ENCODE measurements at regions not wholly inside any gene's neighbourhood (a gene's known extent, or its start where the extent isn't known, plus 50 kb on each side); places are given as distances from the start of the nearest gene placed in this dataset.
"Not testable (repeated sequence)": the region's sequence is repeated elsewhere in the genome, so short reads cannot be mapped to it uniquely, and the experiment has no call there.

DNA sequence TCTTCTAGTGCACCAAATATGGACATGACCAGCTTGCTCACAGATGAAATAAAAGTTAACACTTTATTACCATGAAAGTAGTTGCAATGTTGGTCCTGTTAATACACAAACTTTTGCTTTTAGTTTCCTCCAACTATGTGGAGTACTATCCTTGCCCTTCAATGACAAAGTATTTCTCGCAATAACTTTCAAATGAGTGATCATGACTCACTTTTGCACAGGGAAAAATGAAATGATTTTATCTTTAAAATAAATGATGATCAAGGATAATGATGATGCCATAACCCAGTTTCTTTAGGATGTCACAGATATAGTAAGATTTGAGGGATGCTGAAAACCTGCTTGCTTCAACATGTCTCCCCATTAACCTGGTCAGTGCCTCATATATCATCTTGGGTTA lies 254.0 kb upstream of the KITLG start:
- H4K20me1 ChIP-seq (ENCODE audit: insufficient read depth, poor library complexity, severe bottlenecking), result no peaks in the 10 kb centered on the region
- H3K36me3 ChIP-seq (replicated peaks; ENCODE audit: insufficient read depth, low read depth), result no peaks in the 10 kb centered on the region
- no peaks in the 10 kb centered on the region for H3K4me1 ChIP-seq (ENCODE audit: insufficient read depth)
- no peak overlapping the region for H3K4me2 ChIP-seq
- H3K4me3 ChIP-seq, result no peak overlapping the region
- H3K9me2 ChIP-seq (replicated peaks; ENCODE audit: insufficient read depth), result no peaks in the 10 kb centered on the region
- no peaks in the 10 kb centered on the region for H3K79me2 ChIP-seq
- DNase-seq (ENCODE audit: low spot score), result no peak
- no peak overlapping the region for H3K27ac ChIP-seq
- H2AFZ ChIP-seq, result no peak overlapping the region
- TF ChIP-seq EZH2 (IDR thresholded peaks at IDR 0.05; ENCODE audit: borderline replicate concordance) (no peak), EZH2phosphoT487 (IDR thresholded peaks at IDR 0.05; ENCODE audit: low read depth, severe bottlenecking, unreplicated experiment) (no peak)
- TF ChIP-seq, protein P1, sequence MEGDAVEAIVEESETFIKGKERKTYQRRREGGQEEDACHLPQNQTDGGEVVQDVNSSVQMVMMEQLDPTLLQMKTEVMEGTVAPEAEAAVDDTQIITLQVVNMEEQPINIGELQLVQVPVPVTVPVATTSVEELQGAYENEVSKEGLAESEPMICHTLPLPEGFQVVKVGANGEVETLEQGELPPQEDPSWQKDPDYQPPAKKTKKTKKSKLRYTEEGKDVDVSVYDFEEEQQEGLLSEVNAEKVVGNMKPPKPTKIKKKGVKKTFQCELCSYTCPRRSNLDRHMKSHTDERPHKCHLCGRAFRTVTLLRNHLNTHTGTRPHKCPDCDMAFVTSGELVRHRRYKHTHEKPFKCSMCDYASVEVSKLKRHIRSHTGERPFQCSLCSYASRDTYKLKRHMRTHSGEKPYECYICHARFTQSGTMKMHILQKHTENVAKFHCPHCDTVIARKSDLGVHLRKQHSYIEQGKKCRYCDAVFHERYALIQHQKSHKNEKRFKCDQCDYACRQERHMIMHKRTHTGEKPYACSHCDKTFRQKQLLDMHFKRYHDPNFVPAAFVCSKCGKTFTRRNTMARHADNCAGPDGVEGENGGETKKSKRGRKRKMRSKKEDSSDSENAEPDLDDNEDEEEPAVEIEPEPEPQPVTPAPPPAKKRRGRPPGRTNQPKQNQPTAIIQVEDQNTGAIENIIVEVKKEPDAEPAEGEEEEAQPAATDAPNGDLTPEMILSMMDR (IDR thresholded peaks at IDR 0.05; ENCODE audit: poor library complexity), result no peak
- H3K27me3 ChIP-seq, result no peaks in the 10 kb centered on the region
- H3K9me3 ChIP-seq (ENCODE audit: low read depth), result no peaks in the 10 kb centered on the region
- WGBS (ENCODE audit: low lambda C conversion rate, missing lambda C conversion rate), result 97% methylated on average over 1 of the region's 1 CpG

- no peak for TF ChIP-seq EZH2phosphoT487 (IDR thresholded peaks at IDR 0.05; ENCODE audit: low read depth, severe bottlenecking, unreplicated experiment)
- TF ChIP-seq, protein P1 (IDR thresholded peaks at IDR 0.05; ENCODE audit: poor library complexity), result no peak
- TF ChIP-seq EZH2 (IDR thresholded peaks at IDR 0.05; ENCODE audit: borderline replicate concordance), result no peak
- H3K27ac ChIP-seq, result no peak overlapping the region
These were observed 253.4 kb upstream of the KITLG start for GRCh38 chr12:88833641-88834116.

DNA sequence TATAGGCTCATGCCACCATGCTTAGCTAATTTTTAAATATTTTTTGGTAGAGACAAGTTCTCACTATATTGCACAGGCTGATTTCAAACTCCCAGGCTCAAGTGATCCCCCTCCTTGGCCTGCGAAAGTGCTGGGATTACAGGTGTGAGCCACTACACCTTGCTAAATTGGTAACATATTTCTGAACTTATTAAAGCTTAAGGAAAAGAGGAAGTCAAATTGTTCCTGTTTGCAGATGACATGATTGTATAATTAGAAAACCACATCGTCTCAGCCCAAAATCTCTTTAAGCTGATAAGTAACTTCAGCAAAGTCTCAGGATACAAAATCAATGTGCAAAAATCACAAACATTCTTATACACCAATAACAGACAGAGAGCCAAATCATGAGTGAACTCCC lies 248.3 kb upstream of the KITLG start:
- not testable (repeated sequence) for H3K4me1 ChIP-seq (ENCODE audit: insufficient read depth); H3K4me2 ChIP-seq; H3K27me3 ChIP-seq; DNase-seq (ENCODE audit: low spot score); H3K36me3 ChIP-seq (replicated peaks; ENCODE audit: insufficient read depth, low read depth); H3K79me2 ChIP-seq; H4K20me1 ChIP-seq (ENCODE audit: insufficient read depth, poor library complexity, severe bottlenecking); H3K9me3 ChIP-seq (ENCODE audit: low read depth); H3K27ac ChIP-seq; H3K9me2 ChIP-seq (replicated peaks; ENCODE audit: insufficient read depth); H2AFZ ChIP-seq; H3K4me3 ChIP-seq
- 86% methylated on average over 2 of the region's 2 CpGs for WGBS (ENCODE audit: low lambda C conversion rate, missing lambda C conversion rate)

More at GRCh38 chr12:88833641-88834116, 253.4 kb upstream of the KITLG start:
- no peaks in the 10 kb centered on the region for H3K4me1 ChIP-seq (ENCODE audit: insufficient read depth)
- H3K9me2 ChIP-seq (replicated peaks; ENCODE audit: insufficient read depth), result no peaks in the 10 kb centered on the region
- no peaks in the 10 kb centered on the region for H3K9me3 ChIP-seq (ENCODE audit: low read depth)
- H3K4me2 ChIP-seq, result no peak overlapping the region
- H3K27me3 ChIP-seq, result no peaks in the 10 kb centered on the region
- H4K20me1 ChIP-seq (ENCODE audit: insufficient read depth, poor library complexity, severe bottlenecking), result no peaks in the 10 kb centered on the region
- no peak overlapping the region for H3K4me3 ChIP-seq
- no peaks in the 10 kb centered on the region for H3K79me2 ChIP-seq
- no peak overlapping the region for H2AFZ ChIP-seq
- no peak for DNase-seq (ENCODE audit: low spot score)
- H3K36me3 ChIP-seq (replicated peaks; ENCODE audit: insufficient read depth, low read depth), result no peaks in the 10 kb centered on the region

GRCh38 chr12:88820012-88820411 lies 239.7 kb upstream of the KITLG start:
- Histone ChIP-seq H2AFZ (no peak overlapping the region), H3K36me3 (replicated peaks; ENCODE audit: insufficient read depth, low read depth) (no peaks in the 10 kb centered on the region), H3K4me2 (no peak overlapping the region), H3K79me2 (no peaks in the 10 kb centered on the region), H3K27ac (no peak overlapping the region), H3K27me3 (no peaks in the 10 kb centered on the region), H3K4me1 (ENCODE audit: insufficient read depth) (no peaks in the 10 kb centered on the region), H3K4me3 (no peak overlapping the region), H4K20me1 (ENCODE audit: insufficient read depth, poor library complexity, severe bottlenecking) (no peaks in the 10 kb centered on the region), H3K9me3 (ENCODE audit: low read depth) (no peaks in the 10 kb centered on the region), H3K9me2 (replicated peaks; ENCODE audit: insufficient read depth) (no peaks in the 10 kb centered on the region)
- TF ChIP-seq EZH2 (IDR thresholded peaks at IDR 0.05; ENCODE audit: borderline replicate concordance) (no peak), EZH2phosphoT487 (IDR thresholded peaks at IDR 0.05; ENCODE audit: low read depth, severe bottlenecking, unreplicated experiment) (no peak)
- TF ChIP-seq, protein P1 (IDR thresholded peaks at IDR 0.05; ENCODE audit: poor library complexity), result no peak
- WGBS (ENCODE audit: low lambda C conversion rate, missing lambda C conversion rate), result 96% methylated on average over 1 of the region's 1 CpG
- DNase-seq (ENCODE audit: low spot score), result no peak

All from hepatocyte (in vitro differentiated cells).